C4-2B (cell line): ENCODE measurements at regions not wholly inside any gene's neighbourhood (a gene's known extent, or its start where the extent isn't known, plus 50 kb on each side); places are given as distances from the start of the nearest gene placed in this dataset.
A peak's percentile ranks its signal among the peaks of the same experiment; 100 is the strongest.

Source experiments
- H3K27ac ChIP-seq: fragments of 450-650 bp; 2 replicates; pipeline ENCODE4 v1.5.1; 2017
- CTCF ChIP-seq: fragments of 450-650 bp; conservative IDR thresholded peaks from 2 replicates; pipeline ENCODE4 v1.5.1; 2017; ENCODE audit warnings: mild to moderate bottlenecking
- ZFX ChIP-seq: fragments of 450-650 bp; IDR thresholded peaks from 2 replicates; pipeline ENCODE4 v1.6.1; 2017

GRCh38 chr2:147331790-147332419 lies 512.9 kb upstream of the ACVR2A start:
- H3K27ac ChIP-seq = no peak overlapping the region
- TF ChIP-seq ZFX (no peak), CTCF (peak; percentile 74)

GRCh38 chr2:147330925-147331324 lies 513.9 kb upstream of the ACVR2A start:
- no peak overlapping the region for H3K27ac ChIP-seq
- TF ChIP-seq ZFX = no peak
- TF ChIP-seq CTCF = no peak

- no peak overlapping the region for H3K27ac ChIP-seq
- TF ChIP-seq ZFX = no peak
- no peak for TF ChIP-seq CTCF
These were observed 517.2 kb upstream of the ACVR2A start for GRCh38 chr2:147327613-147328012.

GRCh38 chr2:147325990-147326389 lies 518.8 kb upstream of the ACVR2A start:
- no peak for TF ChIP-seq CTCF
- no peak for TF ChIP-seq ZFX

GRCh38 chr2:147320146-147320545 lies 524.7 kb upstream of the ACVR2A start:
- H3K27ac ChIP-seq = no peak overlapping the region
- no peak for TF ChIP-seq ZFX
- no peak for TF ChIP-seq CTCF

More at GRCh38 chr2:147325990-147326389, 518.8 kb upstream of the ACVR2A start:
- H3K27ac ChIP-seq = no peak overlapping the region

GRCh38 chr2:147311058-147311430 lies 533.8 kb upstream of the ACVR2A start:
- no peak for TF ChIP-seq CTCF
- no peak for TF ChIP-seq ZFX
- no peak overlapping the region for H3K27ac ChIP-seq

GRCh38 chr2:147310335-147311057 lies 534.3 kb upstream of the ACVR2A start:
- H3K27ac ChIP-seq = no peak overlapping the region
- TF ChIP-seq ZFX (no peak), CTCF (no peak)
